ENCODE measurements at regions not wholly inside any gene's neighbourhood (a gene's known extent, or its start where the extent isn't known, plus 50 kb on each side); places are given as distances from the start of the nearest gene placed in this dataset.
"Not testable (repeated sequence)": the region's sequence is repeated elsewhere in the genome, so short reads cannot be mapped to it uniquely, and the experiment has no call there.

GRCh38 chr7:65809259-65809981, 63.5 kb upstream of the VKORC1L1 start:
- no peak overlapping the region for H3K4me3 ChIP-seq (ENCODE audit: low read length in 2 of 2)
- DNase-seq (ENCODE audit: low spot score) = no peak
- no peak overlapping the region for H3K4me2 ChIP-seq (ENCODE audit: insufficient read depth, low read length, poor library complexity, severe bottlenecking)
- H2AFZ ChIP-seq (ENCODE audit: low read length) = no peak overlapping the region
- H2BK120ac ChIP-seq (ENCODE audit: low read depth, low read length) = no peak overlapping the region
- no peak overlapping the region for H4K8ac ChIP-seq (ENCODE audit: low read depth, low read length)
- H3K79me1 ChIP-seq (ENCODE audit: low read depth, low read length) = no peaks in the 10 kb centered on the region
- no peak overlapping the region for H3K9ac ChIP-seq (ENCODE audit: low read depth, low read length, poor library complexity)
- H3K27me3 ChIP-seq (ENCODE audit: control insufficient read depth in 3 of 3, insufficient read depth in 3 of 3, low read depth in 1 of 3, low read length in 3 of 3) = no peaks in the 10 kb centered on the region
- H3K23ac ChIP-seq (ENCODE audit: low read depth, low read length, poor library complexity) = no peak overlapping the region
- no peaks in the 10 kb centered on the region for H3K9me3 ChIP-seq (replicated peaks in 1 of 2; ENCODE audit: control insufficient read depth in 2 of 2, insufficient read depth in 1 of 2, low read depth in 1 of 2, low read length in 2 of 2)
- no peak overlapping the region for H2BK15ac ChIP-seq (ENCODE audit: low read length)
- no peak overlapping the region for H3K14ac ChIP-seq (ENCODE audit: low read length)
- no peak overlapping the region for H2AK5ac ChIP-seq (ENCODE audit: low read depth, low read length)
- H2BK12ac ChIP-seq (ENCODE audit: low read length) = no peak overlapping the region
- H4K91ac ChIP-seq (ENCODE audit: low read depth, low read length, poor library complexity) = no peak overlapping the region
- WGBS, 2 donors (ENCODE audit: extremely low coverage in 2 of 2, insufficient read length in 2 of 2, insufficient replicate concordance in 1 of 2) = no CpG with 5 or more reads among the region's 6 CpGs
- no peak overlapping the region for H3K4ac ChIP-seq (ENCODE audit: low read length)
- H3K4me1 ChIP-seq (ENCODE audit: control insufficient read depth in 2 of 2, insufficient read depth in 1 of 2, low read depth in 1 of 2, low read length in 2 of 2) = peaks cover 3 to 5% of the 10 kb centered on the region in 2 donors
- no peak overlapping the region for H3K27ac ChIP-seq (replicated peaks; ENCODE audit: low read length)
- H2BK5ac ChIP-seq (ENCODE audit: low read length) = no peak overlapping the region
- no peaks in the 10 kb centered on the region for H3K36me3 ChIP-seq (replicated peaks in 1 of 2; ENCODE audit: control insufficient read depth in 2 of 2, insufficient read depth in 2 of 2, low read length in 2 of 2)
- H3K18ac ChIP-seq (ENCODE audit: low read length) = no peak overlapping the region

- Histone ChIP-seq H3K9me3 (replicated peaks in 1 of 2; ENCODE audit: control insufficient read depth in 2 of 2, insufficient read depth in 1 of 2, low read depth in 1 of 2, low read length in 2 of 2) (no peaks in the 10 kb centered on the region), H4K91ac (ENCODE audit: low read depth, low read length, poor library complexity) (no peak overlapping the region), H3K27ac (replicated peaks; ENCODE audit: low read length) (no peak overlapping the region), H3K23ac (ENCODE audit: low read depth, low read length, poor library complexity) (no peak overlapping the region), H2BK12ac (ENCODE audit: low read length) (no peak overlapping the region), H2BK120ac (ENCODE audit: low read depth, low read length) (no peak overlapping the region), H3K4ac (ENCODE audit: low read length) (no peak overlapping the region), H2AK5ac (ENCODE audit: low read depth, low read length) (no peak overlapping the region), H2AFZ (ENCODE audit: low read length) (no peak overlapping the region), H3K4me1 (ENCODE audit: control insufficient read depth in 2 of 2, insufficient read depth in 1 of 2, low read depth in 1 of 2, low read length in 2 of 2) (peaks cover 3 to 5% of the 10 kb centered on the region in 2 donors), H3K9ac (ENCODE audit: low read depth, low read length, poor library complexity) (no peak overlapping the region), H4K8ac (ENCODE audit: low read depth, low read length) (no peak overlapping the region), H3K4me2 (ENCODE audit: insufficient read depth, low read length, poor library complexity, severe bottlenecking) (no peak overlapping the region), H3K79me1 (ENCODE audit: low read depth, low read length) (no peaks in the 10 kb centered on the region), H3K18ac (ENCODE audit: low read length) (no peak overlapping the region), H3K4me3 (ENCODE audit: low read length in 2 of 2) (no peak overlapping the region), H3K27me3 (ENCODE audit: control insufficient read depth in 3 of 3, insufficient read depth in 3 of 3, low read depth in 1 of 3, low read length in 3 of 3) (no peaks in the 10 kb centered on the region), H2BK15ac (ENCODE audit: low read length) (no peak overlapping the region), H3K14ac (ENCODE audit: low read length) (no peak overlapping the region), H3K36me3 (replicated peaks in 1 of 2; ENCODE audit: control insufficient read depth in 2 of 2, insufficient read depth in 2 of 2, low read length in 2 of 2) (no peaks in the 10 kb centered on the region), H2BK5ac (ENCODE audit: low read length) (no peak overlapping the region)
- WGBS, 2 donors (ENCODE audit: extremely low coverage in 2 of 2, insufficient read length in 2 of 2, insufficient replicate concordance in 1 of 2) = no CpG with 5 or more reads among the region's 3 CpGs
- no peak for DNase-seq (ENCODE audit: low spot score)
Measured at GRCh38 chr7:65809982-65810288, 62.9 kb upstream of the VKORC1L1 start.

GRCh38 chr7:65812281-65812680, 60.6 kb upstream of the VKORC1L1 start:
- Histone ChIP-seq H2AK5ac (ENCODE audit: low read depth, low read length) (no peak overlapping the region), H3K36me3 (replicated peaks in 1 of 2; ENCODE audit: control insufficient read depth in 2 of 2, insufficient read depth in 2 of 2, low read length in 2 of 2) (no peaks in the 10 kb centered on the region)

GRCh38 chr7:65814556-65815167, 58.2 kb upstream of the VKORC1L1 start:
- DNase-seq (ENCODE audit: low spot score) = not testable (repeated sequence)

More at GRCh38 chr7:65812281-65812680, 60.6 kb upstream of the VKORC1L1 start:
- no peak overlapping the region for H3K27ac ChIP-seq (replicated peaks; ENCODE audit: low read length)
- H2BK120ac ChIP-seq (ENCODE audit: low read depth, low read length) = no peak overlapping the region
- H3K79me1 ChIP-seq (ENCODE audit: low read depth, low read length) = no peaks in the 10 kb centered on the region
- H3K4ac ChIP-seq (ENCODE audit: low read length) = no peak overlapping the region
- H4K91ac ChIP-seq (ENCODE audit: low read depth, low read length, poor library complexity) = no peak overlapping the region
- H2AFZ ChIP-seq (ENCODE audit: low read length) = no peak overlapping the region
- no peak overlapping the region for H3K14ac ChIP-seq (ENCODE audit: low read length)
- H3K4me1 ChIP-seq (ENCODE audit: control insufficient read depth in 2 of 2, insufficient read depth in 1 of 2, low read depth in 1 of 2, low read length in 2 of 2) = peaks cover 0 to 5% of the 10 kb centered on the region in 2 donors
- H3K23ac ChIP-seq (ENCODE audit: low read depth, low read length, poor library complexity) = no peak overlapping the region
- H3K27me3 ChIP-seq (ENCODE audit: control insufficient read depth in 3 of 3, insufficient read depth in 3 of 3, low read depth in 1 of 3, low read length in 3 of 3) = no peaks in the 10 kb centered on the region
- no peak overlapping the region for H2BK15ac ChIP-seq (ENCODE audit: low read length)
- DNase-seq (ENCODE audit: low spot score) = no peak
- no peak overlapping the region for H2BK12ac ChIP-seq (ENCODE audit: low read length)
- WGBS, 2 donors (ENCODE audit: extremely low coverage in 2 of 2, insufficient read length in 2 of 2, insufficient replicate concordance in 1 of 2) = no CpG with 5 or more reads among the region's 5 CpGs
- no peak overlapping the region for H3K4me3 ChIP-seq (ENCODE audit: low read length in 2 of 2)
- no peak overlapping the region for H2BK5ac ChIP-seq (ENCODE audit: low read length)
- no peak overlapping the region for H4K8ac ChIP-seq (ENCODE audit: low read depth, low read length)
- H3K9me3 ChIP-seq (replicated peaks in 1 of 2; ENCODE audit: control insufficient read depth in 2 of 2, insufficient read depth in 1 of 2, low read depth in 1 of 2, low read length in 2 of 2) = no peaks in the 10 kb centered on the region
- H3K18ac ChIP-seq (ENCODE audit: low read length) = no peak overlapping the region
- H3K9ac ChIP-seq (ENCODE audit: low read depth, low read length, poor library complexity) = no peak overlapping the region
- no peak overlapping the region for H3K4me2 ChIP-seq (ENCODE audit: insufficient read depth, low read length, poor library complexity, severe bottlenecking)

More at GRCh38 chr7:65814556-65815167, 58.2 kb upstream of the VKORC1L1 start:
- H4K91ac ChIP-seq (ENCODE audit: low read depth, low read length, poor library complexity); H3K27ac ChIP-seq (replicated peaks; ENCODE audit: low read length); H3K79me1 ChIP-seq (ENCODE audit: low read depth, low read length); H2BK120ac ChIP-seq (ENCODE audit: low read depth, low read length); H3K4me2 ChIP-seq (ENCODE audit: insufficient read depth, low read length, poor library complexity, severe bottlenecking); H4K8ac ChIP-seq (ENCODE audit: low read depth, low read length); H3K9me3 ChIP-seq (replicated peaks in 1 of 2; ENCODE audit: control insufficient read depth in 2 of 2, insufficient read depth in 1 of 2, low read depth in 1 of 2, low read length in 2 of 2); H3K36me3 ChIP-seq (replicated peaks in 1 of 2; ENCODE audit: control insufficient read depth in 2 of 2, insufficient read depth in 2 of 2, low read length in 2 of 2); H3K9ac ChIP-seq (ENCODE audit: low read depth, low read length, poor library complexity); H2BK15ac ChIP-seq (ENCODE audit: low read length); H3K14ac ChIP-seq (ENCODE audit: low read length); H3K4me3 ChIP-seq (ENCODE audit: low read length in 2 of 2); H2BK12ac ChIP-seq (ENCODE audit: low read length); H3K23ac ChIP-seq (ENCODE audit: low read depth, low read length, poor library complexity); H3K4me1 ChIP-seq (ENCODE audit: control insufficient read depth in 2 of 2, insufficient read depth in 1 of 2, low read depth in 1 of 2, low read length in 2 of 2); H2BK5ac ChIP-seq (ENCODE audit: low read length); H3K4ac ChIP-seq (ENCODE audit: low read length); H3K18ac ChIP-seq (ENCODE audit: low read length); H2AFZ ChIP-seq (ENCODE audit: low read length); H2AK5ac ChIP-seq (ENCODE audit: low read depth, low read length); H3K27me3 ChIP-seq (ENCODE audit: control insufficient read depth in 3 of 3, insufficient read depth in 3 of 3, low read depth in 1 of 3, low read length in 3 of 3): not testable (repeated sequence)
- WGBS, 2 donors (ENCODE audit: extremely low coverage in 2 of 2, insufficient read length in 2 of 2, insufficient replicate concordance in 1 of 2) = no CpG with 5 or more reads among the region's 3 CpGs

Measured in neuronal stem cell (in vitro differentiated cells).